HCT116 (cell line): ENCODE measurements at regions not wholly inside any gene's neighbourhood (a gene's known extent, or its start where the extent isn't known, plus 50 kb on each side); places are given as distances from the start of the nearest gene placed in this dataset.
"Not testable (repeated sequence)": the region's sequence is repeated elsewhere in the genome, so short reads cannot be mapped to it uniquely, and the experiment has no call there.

ENCODE experiments used
- ATAC-seq: fragments of 200-7000 bp; cut with Tn5 transposase; 2 replicates; pipeline ENCODE4 v1.9.1; 2020; ENCODE audit warnings: mild to moderate bottlenecking, moderate library complexity
- BruUV-seq: library from RNA; stranded (reverse); fragments of 400-500 nt; replicated peaks from 2 replicates; lab custom pipeline; 2021; lab: Mats Ljungman, UMichigan
- CTCF ChIA-PET: fragments of 300-600 bp; sonication (Branson Sonifier 250); formaldehyde crosslinking; loops from one replicate; lab custom pipeline; 2021; ENCODE audit warnings: antibody characterized with exemption; lab: Charles Lee
- POLR2A ChIA-PET: fragments of 300-600, 350-600 bp; sonication (Branson Sonifier 250); formaldehyde crosslinking; loops from one replicate; lab custom pipeline; 2021; ENCODE audit warnings: antibody characterized with exemption; lab: Charles Lee
- RAD21 ChIA-PET, 2 experiments: fragments of 300-600 bp; sonication (Branson Sonifier 250); formaldehyde crosslinking; loops; one replicate each; lab custom pipeline; 2023; ENCODE audit warnings: low total read pairs in 2 of 2; ENCODE audit not compliant: uncharacterized antibody in 2 of 2, unreplicated experiment in 2 of 2, low non-redundant PET in 1 of 2; lab: Charles Lee
- DNase-seq: peaks from one replicate; pipeline ENCODE4 v3.0.0-alpha.2; 2010; ENCODE audit warnings: low read depth, low spot score
- H2AFZ ChIP-seq: fragments of 200-600 bp; shearing (Covaris generic), sonication (generic); 2 replicates; pipeline ENCODE4 v1.6.1; 2017; ENCODE audit warnings: low read depth, mixed run types, mixed read lengths, antibody characterized with exemption, low read length; ENCODE audit not compliant: poor library complexity, severe bottlenecking
- H3K27ac ChIP-seq: 2 replicates; pipeline ENCODE4 v1.5.1; 2012; ENCODE audit warnings: low read depth, low read length
- H3K27me3 ChIP-seq: fragments of 200-600 bp; sonication (generic); 2 replicates; pipeline ENCODE4 v1.6.1; 2016; ENCODE audit warnings: mixed run types, low read length, mixed read lengths; ENCODE audit not compliant: insufficient read depth
- H3K36me3 ChIP-seq, 2 experiments: fragments of 200-500 bp in 1 of 2; fragments of 200-600 bp in 1 of 2; sonication (Bioruptor generic) in 1 of 2; sonication (generic) in 1 of 2; 2 replicates each; pipeline versions ENCODE4 v1.5.1 to v1.6.1; 2014 to 2016; ENCODE audit warnings: low read length in 2 of 2, inconsistent platforms in 1 of 2, mixed read lengths in 1 of 2, mixed run types in 1 of 2; ENCODE audit not compliant: insufficient read depth in 2 of 2, control insufficient read depth in 1 of 2
- H3K4me1 ChIP-seq, 2 experiments: fragments of 200-600 bp in 1 of 2; sonication (generic) in 1 of 2; 2 replicates each; pipeline versions ENCODE4 v1.5.1 to v1.6.1; 2012 to 2017; ENCODE audit warnings: low read length in 2 of 2, inconsistent platforms in 1 of 2, mild to moderate bottlenecking in 1 of 2, mixed read lengths in 1 of 2, mixed run types in 1 of 2, moderate library complexity in 1 of 2; ENCODE audit not compliant: insufficient read depth in 2 of 2, control insufficient read depth in 1 of 2
- H3K4me2 ChIP-seq: fragments of 200-600 bp; sonication (generic); 2 replicates; pipeline ENCODE4 v1.6.1; 2017; ENCODE audit warnings: mixed run types, low read length, mixed read lengths
- H3K4me3 ChIP-seq, 2 experiments: fragments of 200-600 bp in 1 of 2; sonication (generic) in 1 of 2; replicated peaks in 1 of 2; 2 replicates each; pipeline ENCODE4 v1.5.1; 2011 to 2016; ENCODE audit warnings: low read length in 2 of 2, control low read depth in 1 of 2, low read depth in 1 of 2, mild to moderate bottlenecking in 1 of 2, mixed read lengths in 1 of 2, mixed run types in 1 of 2
- H3K79me2 ChIP-seq: fragments of 200-600 bp; sonication (generic); 2 replicates; pipeline ENCODE4 v1.6.1; 2017; ENCODE audit warnings: mild to moderate bottlenecking, mixed run types, low read length, moderate library complexity, mixed read lengths; ENCODE audit not compliant: insufficient read depth
- H3K9ac ChIP-seq: fragments of 200-600 bp; sonication (generic); 2 replicates; pipeline ENCODE4 v1.6.1; 2016; ENCODE audit warnings: low read length, mixed read lengths
- H3K9me2 ChIP-seq: fragments of 200-600 bp; sonication (generic), shearing (Covaris generic); 2 replicates; pipeline ENCODE4 v1.6.1; 2017; ENCODE audit warnings: mixed run types, mild to moderate bottlenecking, moderate library complexity; ENCODE audit not compliant: insufficient read depth
- H3K9me3 ChIP-seq, 2 experiments: fragments of 200-500 bp in 1 of 2; fragments of 200-600 bp in 1 of 2; sonication (Bioruptor generic) in 1 of 2; sonication (generic) in 1 of 2; 2 replicates each; pipeline ENCODE4 v1.6.1; 2014 to 2017; ENCODE audit warnings: low read length in 2 of 2, mixed read lengths in 2 of 2, inconsistent platforms in 1 of 2, low read depth in 1 of 2, mild to moderate bottlenecking in 1 of 2, mixed run types in 1 of 2, moderate library complexity in 1 of 2; ENCODE audit not compliant: control insufficient read depth in 1 of 2, insufficient read depth in 1 of 2
- H4K20me1 ChIP-seq: fragments of 200-600 bp; sonication (generic), shearing (Covaris generic); 2 replicates; pipeline ENCODE4 v1.6.1; 2017; ENCODE audit warnings: mixed run types, mild to moderate bottlenecking, moderate library complexity; ENCODE audit not compliant: insufficient read depth
- CBX3 ChIP-seq: IDR thresholded peaks from 2 replicates; pipeline ENCODE4 v1.6.1; 2012; ENCODE audit warnings: low read depth
- CEBPB ChIP-seq: IDR thresholded peaks from 2 replicates; pipeline ENCODE4 v1.6.1; 2012; ENCODE audit warnings: low read depth
- EGR1 ChIP-seq: IDR thresholded peaks from 2 replicates; pipeline ENCODE4 v1.6.1; 2012; ENCODE audit warnings: low read depth
- EZH2 ChIP-seq: fragments of 200-600 bp; sonication (generic); IDR thresholded peaks from 2 replicates; pipeline ENCODE4 v1.6.1; 2017; ENCODE audit warnings: antibody characterized with exemption, mixed run types
- POLR2A ChIP-seq: IDR thresholded peaks from 2 replicates; pipeline ENCODE4 v1.7.0; 2011; ENCODE audit warnings: borderline replicate concordance; ENCODE audit not compliant: insufficient read depth, insufficient read length; ENCODE audit errors: extremely low read depth
- RAD21 ChIP-seq: IDR thresholded peaks from 2 replicates; pipeline ENCODE4 v1.6.1; 2012; ENCODE audit warnings: low read depth, mild to moderate bottlenecking
- SIN3A ChIP-seq: IDR thresholded peaks from 2 replicates; pipeline ENCODE4 v1.6.1; 2012; ENCODE audit warnings: low read depth
- TCF7L2 ChIP-seq: IDR thresholded peaks from 2 replicates; pipeline ENCODE4 v1.7.0; 2011; ENCODE audit warnings: borderline replicate concordance, inconsistent platforms; ENCODE audit not compliant: insufficient read depth, insufficient read length; ENCODE audit errors: extremely low read depth
- YY1 ChIP-seq: IDR thresholded peaks from 2 replicates; pipeline ENCODE4 v1.6.1; 2011; ENCODE audit warnings: low read length, low read depth, moderate library complexity, mild to moderate bottlenecking; ENCODE audit not compliant: insufficient replicate concordance; ENCODE audit errors: extremely low read depth
- intact Hi-C: fragments of 100-400 bp; cut with micrococcal nuclease; formaldehyde crosslinking; loops from 2 replicates; pipeline ENCODE4 v1.10.0; 2022
- TF ChIP-seq, protein P1 (sequence below): IDR thresholded peaks from 2 replicates; pipeline ENCODE4 v1.6.1; 2011; ENCODE audit warnings: mild to moderate bottlenecking, low read length, moderate library complexity; ENCODE audit not compliant: insufficient replicate concordance; ENCODE audit errors: extremely low read depth
- TF ChIP-seq, protein P2 (sequence below): IDR thresholded peaks from 2 replicates; pipeline ENCODE4 v1.6.1; 2012

- ChIA-PET CTCF (no interaction called here), RAD21 (no interaction called here), POLR2A (interaction anchor here (0.6 kb wide), 1 partner anchor 581 kb away, joined by 3 read pairs; no protein-coding TSS in a partner anchor)
- BruUV-seq: no TSS peak
- Histone ChIP-seq H3K9me3 (no peaks in the 10 kb centered on the region), H3K27me3 (no peaks in the 10 kb centered on the region), H4K20me1 (no peaks in the 10 kb centered on the region), H3K36me3 (no peaks in the 10 kb centered on the region), H2AFZ (no peak overlapping the region), H3K4me3 (no peak overlapping the region), H3K4me1 (no peaks in the 10 kb centered on the region), H3K9ac (no peak overlapping the region), H3K9me2 (no peaks in the 10 kb centered on the region), H3K4me2 (no peak overlapping the region), H3K27ac (no peak overlapping the region), H3K79me2 (no peaks in the 10 kb centered on the region)
- no peak for ATAC-seq
- no peak for DNase-seq
- TF ChIP-seq POLR2A: no peak
- TF ChIP-seq CEBPB: no peak
- TF ChIP-seq, protein P1, sequence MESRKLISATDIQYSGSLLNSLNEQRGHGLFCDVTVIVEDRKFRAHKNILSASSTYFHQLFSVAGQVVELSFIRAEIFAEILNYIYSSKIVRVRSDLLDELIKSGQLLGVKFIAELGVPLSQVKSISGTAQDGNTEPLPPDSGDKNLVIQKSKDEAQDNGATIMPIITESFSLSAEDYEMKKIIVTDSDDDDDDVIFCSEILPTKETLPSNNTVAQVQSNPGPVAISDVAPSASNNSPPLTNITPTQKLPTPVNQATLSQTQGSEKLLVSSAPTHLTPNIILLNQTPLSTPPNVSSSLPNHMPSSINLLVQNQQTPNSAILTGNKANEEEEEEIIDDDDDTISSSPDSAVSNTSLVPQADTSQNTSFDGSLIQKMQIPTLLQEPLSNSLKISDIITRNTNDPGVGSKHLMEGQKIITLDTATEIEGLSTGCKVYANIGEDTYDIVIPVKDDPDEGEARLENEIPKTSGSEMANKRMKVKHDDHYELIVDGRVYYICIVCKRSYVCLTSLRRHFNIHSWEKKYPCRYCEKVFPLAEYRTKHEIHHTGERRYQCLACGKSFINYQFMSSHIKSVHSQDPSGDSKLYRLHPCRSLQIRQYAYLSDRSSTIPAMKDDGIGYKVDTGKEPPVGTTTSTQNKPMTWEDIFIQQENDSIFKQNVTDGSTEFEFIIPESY: no peak
- no peak for TF ChIP-seq TCF7L2
- no peak for TF ChIP-seq CBX3
- TF ChIP-seq EGR1: no peak
- no peak for TF ChIP-seq SIN3A
- no peak for TF ChIP-seq EZH2
- TF ChIP-seq RAD21: no peak
- intact Hi-C loops: no loop called here
Observed at GRCh38 chr21:35468991-35469390, 419.9 kb upstream of the RUNX1 start.

- ATAC-seq: no peak
- Histone ChIP-seq H4K20me1 (no peaks in the 10 kb centered on the region), H3K27ac (no peak overlapping the region), H3K79me2 (no peaks in the 10 kb centered on the region), H3K9me2 (no peaks in the 10 kb centered on the region), H3K36me3 (no peaks in the 10 kb centered on the region), H3K4me3 (no peak overlapping the region)
- TF ChIP-seq YY1: no peak
- TF ChIP-seq EZH2: no peak
- no peak for TF ChIP-seq POLR2A
- TF ChIP-seq, protein P2, sequence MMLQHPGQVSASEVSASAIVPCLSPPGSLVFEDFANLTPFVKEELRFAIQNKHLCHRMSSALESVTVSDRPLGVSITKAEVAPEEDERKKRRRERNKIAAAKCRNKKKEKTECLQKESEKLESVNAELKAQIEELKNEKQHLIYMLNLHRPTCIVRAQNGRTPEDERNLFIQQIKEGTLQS: no peak
- TF ChIP-seq EGR1: no peak
- TF ChIP-seq, all 23 proteins: peak for 0
- H3K9me3 ChIP-seq: no peaks in the 10 kb centered on the region
- intact Hi-C loops: no loop called here
- no peaks in the 10 kb centered on the region for H3K4me1 ChIP-seq
- ChIA-PET RAD21 (no interaction called here), CTCF (no interaction called here), POLR2A (no interaction called here)
- DNase-seq: no peak
- BruUV-seq: no TSS peak
- H3K27me3 ChIP-seq: no peaks in the 10 kb centered on the region
- H2AFZ ChIP-seq: no peak overlapping the region
- no peak overlapping the region for H3K9ac ChIP-seq
- H3K4me2 ChIP-seq: no peak overlapping the region
Observed at GRCh38 chr21:35467566-35467965, 418.5 kb upstream of the RUNX1 start.

DNA sequence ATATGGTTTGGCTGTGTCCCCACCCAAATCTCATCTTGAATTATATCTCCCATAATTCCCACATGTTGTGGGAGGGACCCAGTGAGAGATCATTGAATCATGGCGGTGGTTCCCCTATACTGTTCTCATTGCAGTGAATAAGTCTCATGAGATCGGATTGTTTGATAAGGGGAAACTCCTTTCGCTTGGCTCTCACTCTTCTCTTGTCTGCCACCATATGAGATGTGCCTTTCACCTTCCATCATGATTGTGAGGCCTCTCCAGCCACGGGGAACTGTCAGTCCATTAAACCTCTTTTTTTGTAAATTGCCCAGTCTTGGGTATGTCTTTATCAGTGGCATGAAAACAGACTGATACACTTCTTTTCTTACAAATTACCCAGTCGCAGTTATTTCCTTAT lies 417.6 kb upstream of the RUNX1 start:
- H3K4me3 ChIP-seq, H4K20me1 ChIP-seq, H3K79me2 ChIP-seq, DNase-seq, H3K9me2 ChIP-seq, intact Hi-C loops, CTCF ChIA-PET, ATAC-seq, H3K27ac ChIP-seq, H3K4me1 ChIP-seq, H3K9me3 ChIP-seq, BruUV-seq, RAD21 ChIA-PET, H2AFZ ChIP-seq, H3K36me3 ChIP-seq, POLR2A ChIA-PET, H3K27me3 ChIP-seq, H3K9ac ChIP-seq, H3K4me2 ChIP-seq: not testable (repeated sequence)
